Mucosa of descending colon (tissue), 3 donors: ENCODE measurements at regions not wholly inside any gene's neighbourhood (a gene's known extent, or its start where the extent isn't known, plus 50 kb on each side); places are given as distances from the start of the nearest gene placed in this dataset.

Experiments
- ATAC-seq: fragments of 200-7000 bp; cut with Tn5 transposase; one replicate; pipeline ENCODE4 v1.9.1; 2020; ENCODE audit warnings: mild to moderate bottlenecking, moderate library complexity
- DNase-seq, 3 donors: peaks; one replicate each; pipeline ENCODE4 v3.0.0-alpha.2; 2020
- H3K36me3 ChIP-seq: fragments of 200-600 bp; one replicate; pipeline ENCODE4 v1.8.0; 2021; ENCODE audit warnings: low read depth, mild to moderate bottlenecking
- H3K4me1 ChIP-seq: fragments of 200-600 bp; one replicate; pipeline ENCODE4 v1.8.0; 2021; ENCODE audit warnings: low read depth, mild to moderate bottlenecking
- H3K4me3 ChIP-seq: fragments of 200-600 bp; one replicate; pipeline ENCODE4 v1.8.0; 2021; ENCODE audit warnings: mild to moderate bottlenecking
- H3K9me3 ChIP-seq: fragments of 200-600 bp; one replicate; pipeline ENCODE4 v1.8.0; 2021; ENCODE audit warnings: mild to moderate bottlenecking
- CTCF ChIP-seq: fragments of 200-600 bp; IDR thresholded peaks from one replicate; pipeline ENCODE4 v1.8.0; 2022; ENCODE audit warnings: antibody characterized with exemption, mild to moderate bottlenecking
- intact Hi-C, 2 donors: fragments of 100-400 bp; cut with DNase I in 1 of 2; cut with micrococcal nuclease in 1 of 2; formaldehyde crosslinking; loops; one replicate each; pipeline versions ENCODE4 v1.11.0 to v1.11.1; 2022; cut with DNase I, micrococcal nuclease
- donor health status: DM: no; HTN: no; CAD: no; lungs with moderate emphysema.
- donor health status: DM: no; HTN: no; CAD: no.
- donor health status: DM: no; HTN: yes; CAD: no.

DNA sequence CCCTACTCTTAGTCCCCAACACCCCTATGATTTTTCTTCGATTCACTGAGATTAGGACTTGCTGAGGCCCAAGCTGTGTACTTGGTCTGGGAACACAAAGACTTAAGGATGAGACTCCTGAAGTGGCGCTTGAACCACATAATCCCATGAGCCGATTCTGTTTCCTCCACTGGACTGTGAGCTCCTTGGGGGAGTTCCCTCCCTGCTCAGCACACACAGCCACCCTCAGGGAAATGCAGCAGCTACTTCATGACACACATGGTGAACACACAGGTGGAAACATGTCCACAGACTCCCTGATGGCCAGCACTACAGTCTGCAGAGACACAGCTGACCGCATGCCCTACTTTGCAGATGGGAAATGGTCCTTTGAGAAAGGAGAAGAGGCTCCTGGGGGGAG is 101.1 kb downstream of the C5orf15 start:
- TF ChIP-seq CTCF, result no peak
- Histone ChIP-seq H3K36me3 (no peaks in the 10 kb centered on the region), H3K4me3 (no peak overlapping the region), H3K9me3 (no peaks in the 10 kb centered on the region), H3K4me1 (no peaks in the 10 kb centered on the region)
- DNase-seq (no peak), ATAC-seq (no peak)
- intact Hi-C loops, result loop anchor here in 1 of 2 donors (10.0 kb wide), 1 partner anchor 443 kb away; no protein-coding TSS in a partner anchor

GRCh38 chr5:133866903-133867245 is 101.6 kb downstream of the C5orf15 start:
- DNase-seq (no peak), ATAC-seq (no peak)
- no peak for TF ChIP-seq CTCF
- Histone ChIP-seq H3K4me1 (no peaks in the 10 kb centered on the region), H3K9me3 (no peaks in the 10 kb centered on the region), H3K4me3 (no peak overlapping the region), H3K36me3 (no peaks in the 10 kb centered on the region)
- intact Hi-C loops, result loop anchor here in 1 of 2 donors (10.0 kb wide), 1 partner anchor 442 kb away; no protein-coding TSS in a partner anchor

DNA sequence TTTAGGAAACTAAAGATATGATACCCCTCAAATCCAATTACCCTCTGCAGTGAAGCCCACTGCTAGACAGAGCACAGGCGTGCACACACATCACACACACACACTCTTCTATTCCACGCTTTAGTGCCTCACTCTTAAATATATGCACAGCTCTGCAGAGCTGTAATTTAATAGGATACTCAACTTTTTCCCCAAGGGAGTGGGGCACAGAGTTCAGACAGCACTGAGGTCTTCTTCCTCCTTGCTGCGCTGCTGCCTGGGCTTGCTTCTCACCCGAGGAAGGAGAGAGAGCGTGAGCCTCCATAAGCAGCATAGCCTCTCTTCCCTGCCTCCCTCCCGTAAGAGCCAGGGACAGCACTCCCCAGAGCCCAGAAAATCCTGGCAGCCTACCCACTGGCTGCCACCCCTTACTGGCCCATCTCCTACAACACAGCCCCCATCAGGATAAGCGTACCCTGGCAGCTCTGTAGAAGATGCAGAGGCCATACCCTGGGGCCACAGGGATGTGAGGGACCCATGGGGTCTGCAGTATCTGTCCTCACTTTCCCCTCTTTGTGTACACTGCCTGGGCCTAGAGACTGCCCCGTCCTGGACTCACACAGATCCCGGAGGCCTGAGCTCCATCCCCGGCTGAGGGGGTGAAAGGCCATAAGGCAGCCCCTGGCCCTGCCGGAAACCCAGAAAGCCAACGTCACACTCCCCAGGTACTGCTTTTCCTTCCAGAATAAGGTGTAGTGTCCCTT is 102.1 kb downstream of the C5orf15 start:
- Histone ChIP-seq H3K36me3 (no peaks in the 10 kb centered on the region), H3K4me3 (no peak overlapping the region), H3K4me1 (no peaks in the 10 kb centered on the region), H3K9me3 (no peaks in the 10 kb centered on the region)
- intact Hi-C loops, result loop anchor here in 1 of 2 donors (10.0 kb wide), 1 partner anchor 442 kb away; no protein-coding TSS in a partner anchor
- DNase-seq (no peak), ATAC-seq (no peak)
- TF ChIP-seq CTCF, result no peak

GRCh38 chr5:133865113-133865512 is 103.3 kb downstream of the C5orf15 start:
- Histone ChIP-seq H3K36me3 (no peaks in the 10 kb centered on the region), H3K4me3 (no peak overlapping the region), H3K9me3 (no peaks in the 10 kb centered on the region), H3K4me1 (no peaks in the 10 kb centered on the region)
- intact Hi-C loops, result loop anchor here in 1 of 2 donors (10.0 kb wide), 1 partner anchor 440 kb away; no protein-coding TSS in a partner anchor
- no peak for TF ChIP-seq CTCF
- DNase-seq, result no peak
- ATAC-seq, result no peak

DNA sequence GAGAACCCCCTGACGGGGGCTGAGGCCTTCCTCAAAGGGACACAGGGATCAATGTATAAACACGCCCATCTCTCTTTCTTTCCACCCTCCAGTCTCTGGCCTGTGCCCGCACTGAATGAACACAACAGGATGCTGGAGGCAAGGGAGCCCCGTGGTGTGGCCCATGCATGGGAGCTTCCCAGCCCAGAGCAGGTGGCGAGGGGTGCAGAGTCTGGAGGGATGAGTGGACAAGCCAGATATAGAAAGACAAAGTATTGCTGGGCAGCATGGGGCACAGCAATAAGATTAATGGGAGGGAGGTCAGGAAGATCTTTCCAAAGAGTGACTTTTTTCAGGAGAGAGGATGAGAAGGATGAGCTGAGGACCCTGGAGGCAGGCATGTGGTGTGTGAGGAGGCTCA is 103.7 kb downstream of the C5orf15 start:
- Histone ChIP-seq H3K4me3 (no peak overlapping the region), H3K9me3 (no peaks in the 10 kb centered on the region), H3K4me1 (no peaks in the 10 kb centered on the region), H3K36me3 (no peaks in the 10 kb centered on the region)
- intact Hi-C loops, result loop anchor here in 1 of 2 donors (10.0 kb wide), 1 partner anchor 440 kb away; no protein-coding TSS in a partner anchor
- ATAC-seq (no peak), DNase-seq (no peak)
- no peak for TF ChIP-seq CTCF
